NOMO-1 treated with dmso at 0.1 percent for 144 hours (cell line): ENCODE measurements at regions not wholly inside any gene's neighbourhood (a gene's known extent, or its start where the extent isn't known, plus 50 kb on each side); places are given as distances from the start of the nearest gene placed in this dataset.
"Not testable (repeated sequence)": the region's sequence is repeated elsewhere in the genome, so short reads cannot be mapped to it uniquely, and the experiment has no call there.

Experiments
- DNase-seq: peaks from one replicate; lab custom pipeline; 2025; ENCODE audit not compliant: unreplicated experiment; lab: John Stamatoyannopoulos, UW

DNA sequence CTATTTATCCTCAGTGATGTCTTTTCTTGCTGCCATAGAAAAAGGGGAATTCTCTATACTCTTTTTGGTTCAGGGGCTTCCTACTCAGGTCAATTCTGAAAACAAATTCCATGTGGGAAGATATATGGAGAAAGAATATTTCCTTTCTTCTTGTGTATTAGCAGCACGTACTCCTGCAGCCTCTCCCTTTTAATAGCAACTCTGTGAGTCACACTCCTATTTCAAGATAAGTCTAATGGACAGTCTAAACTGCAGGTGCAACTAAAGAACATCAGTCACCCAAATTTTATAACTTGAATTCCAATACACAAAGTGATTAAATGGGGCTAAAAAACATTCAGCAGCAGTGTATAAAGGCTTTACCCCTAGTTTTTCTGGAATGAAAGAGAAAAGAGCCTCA is 942.2 kb downstream of the CNTNAP5 start:
- DNase-seq = no peak

DNA sequence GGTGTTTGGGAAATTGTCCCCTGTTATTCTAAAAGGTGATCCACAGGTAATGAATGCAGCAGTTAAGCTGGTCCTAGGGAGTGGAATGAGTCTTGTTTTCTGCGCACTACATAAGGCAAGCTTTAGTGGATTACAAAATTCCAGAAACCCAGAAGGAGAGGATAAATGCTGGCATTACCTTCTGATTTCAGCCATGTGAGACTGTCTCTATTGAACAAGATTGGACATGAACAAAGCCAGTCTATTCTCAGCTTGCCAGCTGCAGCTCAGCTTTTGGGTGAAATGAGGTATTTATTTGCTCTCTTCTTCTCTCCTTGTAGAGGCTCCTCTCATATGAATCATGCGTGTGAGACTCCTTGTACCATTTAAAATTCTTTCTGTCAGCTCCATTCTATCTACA is 944.9 kb downstream of the CNTNAP5 start:
- DNase-seq = no peak

DNA sequence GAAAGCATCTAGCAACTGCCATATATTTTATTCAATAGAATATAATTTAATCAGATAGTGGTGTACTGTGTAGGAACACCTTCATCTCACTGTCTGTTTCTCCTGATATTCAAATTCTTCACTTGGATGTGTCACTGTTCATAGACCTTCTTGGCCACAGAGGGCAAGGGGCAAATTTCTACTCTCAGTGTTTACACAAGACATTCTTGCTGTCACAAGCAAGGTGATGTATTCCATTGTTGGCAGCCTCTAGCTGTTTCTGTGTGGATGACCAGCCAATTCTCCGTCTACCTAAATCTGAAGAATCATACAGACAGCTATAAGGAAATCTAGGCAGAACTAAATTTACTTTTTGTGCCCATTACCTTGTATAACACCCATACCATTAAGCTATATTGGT is 948.3 kb downstream of the CNTNAP5 start:
- DNase-seq = no peak

DNA sequence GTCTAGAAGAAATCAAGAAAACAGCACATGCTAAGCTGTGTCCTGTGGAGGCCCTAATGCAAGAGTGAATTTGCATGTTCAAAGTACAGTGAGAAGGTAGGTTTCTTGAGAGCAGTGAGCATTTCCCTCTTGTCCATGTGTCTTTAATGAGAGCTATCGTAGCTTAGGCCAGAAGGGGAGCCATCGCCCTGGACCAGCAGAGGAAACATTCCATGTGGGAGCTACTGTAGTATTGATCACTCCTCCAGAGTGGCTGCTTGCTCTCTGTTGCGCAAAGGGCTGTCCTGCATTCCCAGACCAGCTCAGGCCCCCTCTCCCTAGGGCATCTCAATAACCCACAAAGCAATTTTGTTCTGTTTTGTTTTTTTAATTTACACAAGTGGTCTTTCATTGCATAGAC is 950.1 kb downstream of the CNTNAP5 start:
- DNase-seq = no peak

DNA sequence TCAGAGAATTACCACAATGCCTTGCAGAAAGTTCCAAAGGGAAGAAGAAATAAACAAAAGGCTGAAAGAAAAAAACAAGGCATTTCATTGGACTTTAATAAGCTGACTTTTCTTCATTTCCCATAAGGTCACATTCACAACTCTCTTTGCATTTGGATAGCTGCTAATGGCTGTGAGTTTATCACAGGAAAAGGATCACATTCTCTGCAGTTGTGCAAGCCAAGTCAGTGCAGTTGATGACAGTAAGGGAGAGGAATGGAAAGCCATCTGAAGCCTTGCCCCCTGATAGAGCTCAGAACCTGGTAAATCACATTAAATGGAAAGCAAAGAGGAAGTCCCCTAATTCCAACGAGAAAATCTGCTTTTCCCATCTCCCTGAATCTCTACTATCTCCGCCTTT is 950.6 kb downstream of the CNTNAP5 start:
- no peak for DNase-seq

DNA sequence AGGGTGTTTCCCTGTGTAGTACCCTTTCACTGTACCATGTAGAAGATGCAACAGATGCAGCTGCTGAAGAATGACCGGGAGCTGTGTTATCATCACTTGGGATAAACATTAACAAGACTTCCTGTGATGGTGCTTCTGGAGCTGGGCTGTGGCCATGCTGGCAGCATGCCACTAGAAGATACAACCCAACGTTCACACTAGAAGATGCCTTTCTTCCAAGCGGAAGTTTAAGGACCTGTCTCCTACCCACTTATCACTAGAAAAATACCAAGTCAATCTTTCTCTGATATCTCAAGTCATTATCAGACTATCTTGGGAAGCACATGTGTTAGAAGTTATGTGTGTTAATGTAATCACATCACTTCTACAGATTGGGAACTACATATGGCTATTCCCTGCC is 953.5 kb downstream of the CNTNAP5 start:
- DNase-seq = no peak

DNA sequence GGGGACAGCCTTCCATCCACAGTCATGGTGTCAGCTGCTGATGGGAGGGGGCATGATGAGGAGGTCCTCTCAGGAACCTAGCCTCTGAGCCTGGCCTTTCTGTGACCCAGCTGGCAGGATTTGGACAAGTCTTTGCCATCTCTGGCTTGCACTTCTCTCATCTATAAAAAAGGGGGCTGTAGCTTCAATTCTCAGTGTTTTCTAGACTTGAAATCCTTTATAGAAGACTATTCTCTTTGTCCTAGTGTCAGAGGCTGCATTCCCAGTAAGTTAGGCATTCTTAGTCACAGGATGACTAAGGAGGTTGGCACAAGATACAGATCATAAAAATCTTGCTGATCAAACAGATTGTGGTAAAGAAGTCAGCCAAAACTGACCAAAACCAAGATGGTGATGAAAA is 958.5 kb downstream of the CNTNAP5 start:
- no peak for DNase-seq

DNA sequence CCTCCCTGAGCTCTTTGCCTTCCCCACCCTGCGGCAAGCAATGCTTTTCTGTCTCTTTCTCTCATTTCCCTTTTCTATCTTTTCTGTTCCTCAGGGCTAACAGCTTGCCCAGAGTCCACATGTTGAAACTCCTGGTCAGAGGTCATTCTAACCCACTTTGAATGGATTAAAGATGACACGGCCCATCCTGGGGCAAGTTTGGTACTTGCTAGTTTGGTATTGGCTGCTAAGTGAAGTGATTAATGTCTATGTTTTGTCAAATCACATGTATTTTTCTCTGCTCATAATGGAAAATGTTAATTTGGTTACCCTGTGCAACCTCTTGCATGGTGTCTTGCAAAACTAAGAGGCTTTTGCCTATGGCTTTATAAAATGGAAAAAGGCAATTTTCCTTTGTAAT is 960.2 kb downstream of the CNTNAP5 start:
- DNase-seq = no peak

DNA sequence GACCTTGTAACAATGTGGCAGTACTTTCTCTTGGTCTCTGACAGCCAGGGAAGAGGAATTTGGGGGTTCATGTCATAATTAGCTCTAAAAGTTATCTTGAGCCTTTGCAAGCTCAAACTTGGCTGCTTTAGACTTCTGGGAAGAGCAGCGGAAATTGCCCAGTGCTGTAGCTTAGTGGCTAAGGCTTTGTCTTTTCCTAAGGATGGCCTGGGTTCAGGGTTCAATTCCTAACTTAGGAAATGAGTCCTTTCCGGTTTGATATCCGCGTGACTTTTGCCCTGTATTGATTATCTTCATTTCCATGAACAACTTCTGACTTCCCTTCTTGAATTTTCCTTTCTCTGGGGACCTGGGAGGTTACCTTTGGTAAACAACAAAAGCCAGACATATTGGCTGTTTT is 961.0 kb downstream of the CNTNAP5 start:
- no peak for DNase-seq

DNA sequence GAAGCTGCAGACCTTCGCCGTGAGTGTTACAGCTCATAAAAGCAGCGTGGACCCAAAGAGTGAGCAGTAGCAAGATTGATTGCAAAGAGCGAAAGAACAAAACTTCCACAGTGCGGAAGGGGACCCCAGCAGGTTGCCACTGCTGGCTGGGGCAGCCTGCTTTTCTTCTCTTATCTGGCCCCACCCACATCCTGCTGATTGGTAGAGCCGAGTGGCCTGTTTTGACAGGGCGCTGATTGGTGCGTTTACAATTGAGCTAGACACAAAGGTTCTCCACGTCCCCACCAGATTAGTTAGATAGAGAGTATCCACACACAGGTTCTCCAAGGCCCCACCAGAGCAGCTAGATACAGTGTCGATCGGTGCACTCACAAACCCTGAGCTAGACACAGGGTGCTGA is 961.8 kb downstream of the CNTNAP5 start:
- not testable (repeated sequence) for DNase-seq

DNA sequence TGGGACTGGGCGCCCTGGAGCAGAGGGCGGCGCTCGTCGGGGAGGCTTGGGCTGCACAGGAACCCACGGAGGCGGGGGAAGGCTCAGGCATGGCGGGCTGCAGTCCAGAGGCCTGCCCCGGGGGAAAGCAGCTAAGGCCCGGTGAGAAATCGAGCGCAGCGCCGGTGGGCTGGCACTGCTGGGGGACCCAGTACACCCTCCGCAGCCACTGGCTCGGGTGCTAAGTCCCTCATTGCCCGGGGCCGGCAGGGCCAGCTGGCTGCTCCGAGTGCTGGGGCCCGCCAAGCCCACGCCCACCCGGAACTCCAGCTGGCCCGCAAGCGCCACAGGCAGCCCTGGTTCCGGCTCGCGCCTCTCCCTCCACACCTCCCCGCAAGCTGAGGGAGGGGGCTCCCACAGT is 962.3 kb downstream of the CNTNAP5 start:
- not testable (repeated sequence) for DNase-seq

DNA sequence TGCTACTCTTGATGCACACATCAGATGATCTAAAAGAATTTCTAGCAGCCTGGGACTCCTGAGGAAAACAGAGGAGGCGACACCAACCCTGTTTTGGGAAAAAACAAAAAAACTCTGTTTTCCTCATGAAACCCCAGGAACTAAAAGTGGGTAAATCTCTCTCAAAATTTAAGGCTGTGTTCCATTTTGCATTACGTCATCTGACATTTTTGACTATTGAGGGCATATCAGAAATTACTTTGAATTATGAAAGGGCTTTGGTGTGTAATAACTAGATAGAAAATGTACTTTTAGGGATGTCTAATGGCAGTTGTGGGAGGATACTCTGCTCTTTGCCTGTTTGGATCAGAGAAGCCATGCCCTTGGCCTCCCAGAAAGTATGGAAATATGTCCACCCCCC is 963.0 kb downstream of the CNTNAP5 start:
- DNase-seq = no peak

DNA sequence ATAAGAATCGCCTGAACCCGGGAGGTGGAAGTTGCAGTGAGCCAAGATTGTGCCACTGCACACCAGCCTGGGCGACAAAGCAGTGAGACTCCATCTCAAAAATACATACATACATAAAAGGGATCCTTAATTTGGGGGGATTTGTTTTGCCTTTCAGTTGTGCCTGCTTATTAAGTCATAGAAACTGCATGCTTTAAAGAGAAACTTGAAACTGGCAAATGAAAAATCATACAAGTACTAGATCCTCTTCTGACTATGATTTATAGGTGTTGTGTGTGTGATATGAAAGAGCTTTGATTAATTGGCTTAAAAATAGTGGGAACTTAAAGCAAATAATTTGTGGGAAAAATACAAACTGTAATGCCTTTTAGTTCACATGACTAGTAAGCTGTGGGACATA is 963.7 kb downstream of the CNTNAP5 start:
- no peak for DNase-seq

DNA sequence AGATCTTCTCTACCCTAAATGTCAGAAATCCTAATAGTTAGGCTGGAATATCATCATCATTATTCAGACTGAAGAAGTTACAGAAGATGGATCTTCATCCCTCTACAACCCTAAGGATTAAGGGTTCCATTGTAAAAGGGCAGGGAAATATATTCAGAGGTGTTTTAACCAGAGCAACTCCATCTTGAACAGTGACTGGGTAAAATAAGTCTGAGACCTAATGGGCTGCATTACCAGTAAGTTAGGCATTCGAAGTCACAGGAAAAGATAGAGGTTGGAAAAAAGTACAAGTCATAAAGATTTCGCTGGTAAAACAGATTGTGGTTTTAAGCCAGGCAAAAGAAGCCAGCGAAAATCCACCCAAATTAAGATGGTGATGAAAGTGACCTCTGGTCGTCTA is 968.7 kb downstream of the CNTNAP5 start:
- no peak for DNase-seq

DNA sequence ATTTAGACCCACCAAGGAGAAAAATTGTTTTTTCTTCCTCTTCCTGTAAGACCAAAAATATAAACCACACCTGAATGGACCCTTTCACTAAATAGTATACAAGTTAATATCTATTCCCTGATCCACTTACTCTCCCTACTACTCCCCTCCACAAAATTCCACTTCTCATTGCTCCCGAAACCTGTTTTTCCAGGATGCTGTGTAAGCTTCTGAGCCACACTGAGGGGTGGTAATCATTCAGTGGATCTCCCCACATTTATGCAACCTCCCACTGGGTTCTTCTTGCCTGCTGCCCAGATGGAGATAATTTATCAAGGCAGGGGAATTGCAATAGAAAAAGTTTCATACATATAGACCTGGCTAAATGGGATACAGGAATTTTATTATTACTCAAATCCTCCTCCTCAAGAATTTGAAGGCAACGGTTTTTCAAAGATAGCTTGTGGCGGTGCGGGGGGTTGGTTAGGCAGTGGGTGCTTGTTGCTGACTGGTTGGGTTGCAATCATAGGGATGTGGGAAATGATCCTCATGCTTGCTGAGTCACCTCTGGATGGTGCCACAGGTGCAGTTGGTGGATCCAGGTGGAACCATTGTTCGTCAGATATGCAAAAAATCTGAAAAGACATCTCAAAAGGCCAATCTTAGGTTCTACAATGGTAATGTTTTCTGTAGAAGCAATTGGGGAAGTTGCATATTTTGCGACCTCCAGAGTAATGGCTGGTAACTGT is 970.3 kb downstream of the CNTNAP5 start:
- no peak for DNase-seq

DNA sequence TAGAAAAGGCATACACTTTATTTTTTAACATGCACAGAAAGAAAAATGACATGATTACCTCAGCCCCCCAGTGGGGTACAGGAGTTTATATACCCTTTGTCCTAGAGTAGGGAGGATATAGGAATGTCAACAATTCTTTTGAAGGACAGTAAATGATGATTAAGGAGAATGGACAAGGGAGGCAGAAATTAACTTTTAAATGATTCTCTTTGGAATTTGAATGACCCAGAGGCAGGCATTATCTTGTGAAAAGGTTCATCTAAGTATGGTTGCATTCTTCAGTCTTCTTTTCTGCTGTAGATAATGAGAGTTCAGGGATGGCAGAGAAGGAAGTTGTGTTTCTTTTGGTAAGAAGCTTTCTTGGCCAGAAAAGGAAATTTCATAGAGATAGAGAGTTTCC is 971.3 kb downstream of the CNTNAP5 start:
- DNase-seq = no peak

DNA sequence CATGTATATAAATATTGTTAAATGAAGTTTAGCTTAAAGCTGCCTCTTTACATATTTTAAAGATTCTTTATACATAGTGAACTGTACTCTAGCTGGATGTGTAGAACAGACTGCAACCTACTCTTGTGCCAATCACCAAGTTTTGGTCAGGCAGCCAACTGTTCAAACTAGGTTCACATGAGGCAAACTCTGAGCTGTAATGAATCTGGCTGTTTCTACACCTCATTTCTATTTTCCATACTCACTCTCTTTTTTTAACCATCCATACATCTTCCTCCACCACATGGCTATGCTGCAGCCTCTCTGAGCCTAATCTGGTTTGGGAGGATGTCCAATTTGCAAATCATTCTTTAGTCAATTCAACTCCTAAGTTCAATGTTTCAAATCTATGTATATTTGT is 974.8 kb downstream of the CNTNAP5 start:
- DNase-seq = no peak

DNA sequence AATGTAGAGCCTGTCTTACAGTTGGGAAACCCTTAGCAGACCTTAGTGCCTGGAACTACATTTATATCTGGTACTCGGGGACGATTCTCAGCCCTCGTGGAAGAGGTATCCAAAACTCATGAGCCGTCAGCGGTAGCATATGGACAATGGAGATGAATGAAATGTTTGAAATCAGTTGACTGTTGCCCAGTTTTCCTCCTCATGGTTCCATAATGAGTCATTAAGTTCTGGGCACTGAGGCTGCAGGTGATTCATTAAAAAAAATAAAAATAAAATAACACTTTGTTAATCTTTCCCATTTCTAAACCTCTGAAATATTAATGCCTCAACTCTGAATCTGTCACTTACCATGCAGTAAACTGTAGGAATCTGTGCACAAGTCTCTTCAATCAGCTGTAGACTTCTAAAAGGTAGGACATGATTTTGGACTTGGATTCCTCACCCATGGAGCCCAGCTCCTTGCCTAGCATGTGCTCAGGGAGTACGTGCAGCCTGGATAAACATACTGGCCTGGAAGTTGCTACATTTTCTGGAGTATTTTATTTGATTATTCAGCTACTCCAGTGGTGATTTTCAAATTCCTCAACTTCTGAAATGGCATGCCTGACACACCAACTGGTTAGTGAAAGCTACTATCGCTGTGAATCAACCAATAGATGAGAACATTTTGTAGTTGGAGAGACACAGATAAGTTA is 979.2 kb downstream of the CNTNAP5 start:
- no peak for DNase-seq

DNA sequence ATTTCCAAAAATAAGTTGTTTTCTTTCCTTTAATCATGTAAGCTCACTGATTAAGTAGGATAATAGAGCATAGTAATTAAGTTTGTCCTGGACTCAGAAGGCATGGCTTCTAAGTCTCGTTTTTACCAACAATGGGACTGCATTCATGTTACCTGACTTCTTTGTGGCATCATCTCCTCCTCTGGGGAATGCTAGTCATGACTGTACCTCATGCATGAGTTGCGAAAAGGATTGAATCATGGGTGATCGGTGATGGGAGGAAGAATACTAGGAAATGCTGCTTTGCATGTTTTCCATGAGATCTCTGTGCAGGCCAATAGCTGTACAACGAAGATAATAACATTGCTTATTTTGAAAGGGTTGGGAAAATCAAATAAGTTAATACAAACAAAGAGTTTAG is 981.6 kb downstream of the CNTNAP5 start:
- DNase-seq = no peak

DNA sequence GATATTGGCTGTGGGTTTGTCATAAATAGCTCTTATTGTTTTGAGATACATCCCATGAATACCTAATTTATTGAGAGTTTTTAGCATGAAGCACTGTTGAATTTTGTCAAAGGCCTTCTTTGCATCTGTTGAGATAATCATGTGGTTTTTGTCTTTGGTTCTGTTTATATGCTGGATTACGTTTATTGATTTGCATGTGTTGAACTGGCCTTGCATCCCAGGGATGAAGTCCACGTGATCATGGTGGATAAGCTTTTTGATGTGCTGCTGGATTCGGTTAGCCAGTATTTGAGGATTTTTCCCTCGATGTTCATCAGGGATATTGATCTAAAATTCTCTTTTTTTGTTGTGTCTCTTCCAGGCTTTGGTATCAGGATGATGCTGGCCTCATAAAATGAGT is 1003.6 kb downstream of the CNTNAP5 start:
- DNase-seq = not testable (repeated sequence)

DNA sequence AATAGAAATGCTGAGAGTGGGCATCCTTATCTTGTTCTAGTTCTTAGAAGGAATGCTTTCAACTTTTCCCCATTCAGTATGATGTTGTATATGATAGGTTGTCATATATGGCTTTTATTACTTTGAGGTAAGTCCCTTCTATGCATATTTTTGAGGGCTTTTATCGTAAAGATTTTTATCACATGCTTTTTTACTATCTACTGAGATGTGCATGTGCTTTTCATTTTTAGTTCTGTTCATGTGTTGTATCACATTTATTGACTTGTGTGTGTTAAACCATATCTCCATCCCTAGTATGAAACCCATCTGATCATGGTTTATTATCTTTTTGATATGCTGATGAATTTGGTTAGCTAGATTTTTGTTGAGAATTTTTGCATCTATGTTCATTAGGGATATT is 1008.8 kb downstream of the CNTNAP5 start:
- no peak for DNase-seq

DNA sequence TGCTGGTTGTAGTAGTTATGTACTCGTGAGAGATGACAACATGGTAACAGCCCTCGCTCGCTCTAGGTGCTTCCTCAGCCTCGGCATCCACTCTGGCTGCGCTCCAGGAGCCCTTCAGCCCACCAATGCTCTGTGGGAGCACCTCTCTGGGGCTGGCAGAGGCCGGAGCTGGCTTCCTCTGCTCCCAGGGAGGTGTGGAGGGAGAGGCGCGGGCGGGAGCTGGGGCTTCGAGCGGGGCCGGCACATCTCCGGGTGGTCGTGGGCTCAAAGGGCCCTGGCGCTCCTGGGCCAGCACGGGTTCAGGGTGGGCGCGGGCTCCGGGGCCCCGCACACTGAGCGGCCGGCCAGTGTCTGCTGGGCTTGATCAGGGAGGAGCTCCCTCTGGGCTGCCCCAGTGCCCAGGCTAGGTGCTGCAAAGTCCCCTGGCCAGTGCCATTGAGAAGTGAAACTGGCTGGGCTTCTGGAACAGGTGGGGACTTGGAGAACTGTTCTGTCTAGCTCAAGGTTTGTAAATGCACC is 1012.1 kb downstream of the CNTNAP5 start:
- no peak for DNase-seq

DNA sequence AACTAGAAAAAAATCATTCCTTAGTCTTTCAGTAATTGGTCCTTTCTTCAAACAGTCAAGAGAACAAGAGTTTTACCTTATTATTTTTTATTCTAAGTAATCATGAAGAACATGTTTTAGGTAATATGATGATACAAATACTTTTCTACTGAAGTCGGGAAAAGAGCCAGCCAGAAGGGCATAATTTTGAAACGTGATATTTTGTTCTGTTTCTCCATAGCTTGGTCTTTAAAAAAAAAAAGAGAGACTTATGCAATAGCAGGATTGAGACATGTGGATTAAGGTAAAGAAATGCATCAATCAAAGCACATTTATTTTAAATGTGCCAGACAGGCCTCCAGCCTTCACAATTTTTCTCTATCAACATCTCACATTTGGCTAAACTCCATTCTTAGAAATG is 1016.8 kb downstream of the CNTNAP5 start:
- DNase-seq = no peak
